Suprapubic skin (tissue), 4 donors: ENCODE measurements at regions not wholly inside any gene's neighbourhood (a gene's known extent, or its start where the extent isn't known, plus 50 kb on each side); places are given as distances from the start of the nearest gene placed in this dataset.
"Not testable (repeated sequence)": the region's sequence is repeated elsewhere in the genome, so short reads cannot be mapped to it uniquely, and the experiment has no call there.

ENCODE experiments used
- DNase-seq, 2 donors: peaks; one replicate each; pipeline ENCODE4 v3.0.0-alpha.2; 2019; ENCODE audit warnings: low spot score in 2 of 2
- H3K27ac ChIP-seq: fragments of 200-600 bp; sonication (generic); one replicate; pipeline ENCODE4 v1.5.1; 2019
- H3K27me3 ChIP-seq: fragments of 200-600 bp; sonication (generic); one replicate; pipeline ENCODE4 v1.5.1; 2019
- H3K36me3 ChIP-seq: fragments of 200-600 bp; sonication (generic); one replicate; pipeline ENCODE4 v1.5.1; 2019
- H3K4me1 ChIP-seq: fragments of 200-600 bp; sonication (generic); one replicate; pipeline ENCODE4 v1.5.1; 2019
- H3K4me3 ChIP-seq: fragments of 200-600 bp; sonication (generic); one replicate; pipeline ENCODE4 v1.5.1; 2019; ENCODE audit warnings: mild to moderate bottlenecking
- H3K9me3 ChIP-seq: fragments of 200-600 bp; sonication (generic); one replicate; pipeline ENCODE4 v1.5.1; 2019
- EP300 ChIP-seq: sonication (generic); formaldehyde crosslinking; IDR thresholded peaks from one replicate; pipeline ENCODE4 v1.6.1; 2017; ENCODE audit warnings: antibody characterized with exemption
- POLR2A ChIP-seq, 2 donors: fragments of 450-650 bp; IDR thresholded peaks; one replicate each; pipeline ENCODE4 v1.6.1; 2017; ENCODE audit warnings: antibody characterized with exemption in 2 of 2, mild to moderate bottlenecking in 2 of 2, moderate library complexity in 2 of 2
- POLR2AphosphoS5 ChIP-seq, 3 donors: sonication (generic); formaldehyde crosslinking; IDR thresholded peaks; one replicate each; pipeline ENCODE4 v1.6.1; 2017; ENCODE audit warnings: antibody characterized with exemption in 3 of 3
- WGBS: methylation state at CpG from one replicate; pipeline ENCODE4 v1.1.5; 2018; 5-methylcytosine and 5-hydroxymethylcytosine counted together
- TF ChIP-seq, protein P1 (sequence below), 2 donors: fragments of 200-600 bp in 1 of 2; fragments of 450-650 bp in 1 of 2; sonication (generic) in 1 of 2; IDR thresholded peaks; one replicate each; pipeline ENCODE4 v1.5.1; 2016 to 2019; ENCODE audit warnings: antibody characterized with exemption in 2 of 2, mild to moderate bottlenecking in 1 of 2, moderate library complexity in 1 of 2

- 40% methylated on average over 7 of the region's 7 CpGs for WGBS
- Histone ChIP-seq H3K27me3 (no peaks in the 10 kb centered on the region), H3K27ac (no peak overlapping the region), H3K9me3 (no peaks in the 10 kb centered on the region), H3K4me1 (no peaks in the 10 kb centered on the region), H3K4me3 (no peak overlapping the region), H3K36me3 (no peaks in the 10 kb centered on the region)
- TF ChIP-seq POLR2A (IDR thresholded peaks at IDR 0.05), result no peak
- TF ChIP-seq, protein P1, sequence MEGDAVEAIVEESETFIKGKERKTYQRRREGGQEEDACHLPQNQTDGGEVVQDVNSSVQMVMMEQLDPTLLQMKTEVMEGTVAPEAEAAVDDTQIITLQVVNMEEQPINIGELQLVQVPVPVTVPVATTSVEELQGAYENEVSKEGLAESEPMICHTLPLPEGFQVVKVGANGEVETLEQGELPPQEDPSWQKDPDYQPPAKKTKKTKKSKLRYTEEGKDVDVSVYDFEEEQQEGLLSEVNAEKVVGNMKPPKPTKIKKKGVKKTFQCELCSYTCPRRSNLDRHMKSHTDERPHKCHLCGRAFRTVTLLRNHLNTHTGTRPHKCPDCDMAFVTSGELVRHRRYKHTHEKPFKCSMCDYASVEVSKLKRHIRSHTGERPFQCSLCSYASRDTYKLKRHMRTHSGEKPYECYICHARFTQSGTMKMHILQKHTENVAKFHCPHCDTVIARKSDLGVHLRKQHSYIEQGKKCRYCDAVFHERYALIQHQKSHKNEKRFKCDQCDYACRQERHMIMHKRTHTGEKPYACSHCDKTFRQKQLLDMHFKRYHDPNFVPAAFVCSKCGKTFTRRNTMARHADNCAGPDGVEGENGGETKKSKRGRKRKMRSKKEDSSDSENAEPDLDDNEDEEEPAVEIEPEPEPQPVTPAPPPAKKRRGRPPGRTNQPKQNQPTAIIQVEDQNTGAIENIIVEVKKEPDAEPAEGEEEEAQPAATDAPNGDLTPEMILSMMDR (IDR thresholded peaks at IDR 0.05), result no peak
- no peak for TF ChIP-seq EP300
- no peak for TF ChIP-seq POLR2AphosphoS5 (IDR thresholded peaks at IDR 0.05)
- DNase-seq, result no peak
These were observed 107.9 kb upstream of the DLG1 start for GRCh38 chr3:197406266-197406665.

GRCh38 chr3:197404754-197405153 lies 106.3 kb upstream of the DLG1 start:
- no peaks in the 10 kb centered on the region for H3K9me3 ChIP-seq
- H3K36me3 ChIP-seq, result no peaks in the 10 kb centered on the region
- no peaks in the 10 kb centered on the region for H3K27me3 ChIP-seq
- no peak for DNase-seq
- no peak overlapping the region for H3K27ac ChIP-seq
- H3K4me3 ChIP-seq, result no peak overlapping the region
- 83% methylated on average over 7 of the region's 7 CpGs for WGBS
- no peaks in the 10 kb centered on the region for H3K4me1 ChIP-seq
- TF ChIP-seq POLR2A (IDR thresholded peaks at IDR 0.05), result no peak
- no peak for TF ChIP-seq EP300
- no peak for TF ChIP-seq POLR2AphosphoS5 (IDR thresholded peaks at IDR 0.05)
- TF ChIP-seq, protein P1 (IDR thresholded peaks at IDR 0.05), result no peak

GRCh38 chr3:197404030-197404429 lies 105.6 kb upstream of the DLG1 start:
- DNase-seq, result no peak
- 96% methylated on average over 12 of the region's 12 CpGs for WGBS
- H3K27me3 ChIP-seq, result no peaks in the 10 kb centered on the region
- H3K4me1 ChIP-seq, result no peaks in the 10 kb centered on the region
- no peaks in the 10 kb centered on the region for H3K9me3 ChIP-seq
- no peak overlapping the region for H3K27ac ChIP-seq
- H3K4me3 ChIP-seq, result no peak overlapping the region
- no peaks in the 10 kb centered on the region for H3K36me3 ChIP-seq
- TF ChIP-seq POLR2AphosphoS5 (IDR thresholded peaks at IDR 0.05) (no peak), EP300 (no peak), POLR2A (IDR thresholded peaks at IDR 0.05) (no peak)
- TF ChIP-seq, protein P1 (IDR thresholded peaks at IDR 0.05), result no peak

DNA sequence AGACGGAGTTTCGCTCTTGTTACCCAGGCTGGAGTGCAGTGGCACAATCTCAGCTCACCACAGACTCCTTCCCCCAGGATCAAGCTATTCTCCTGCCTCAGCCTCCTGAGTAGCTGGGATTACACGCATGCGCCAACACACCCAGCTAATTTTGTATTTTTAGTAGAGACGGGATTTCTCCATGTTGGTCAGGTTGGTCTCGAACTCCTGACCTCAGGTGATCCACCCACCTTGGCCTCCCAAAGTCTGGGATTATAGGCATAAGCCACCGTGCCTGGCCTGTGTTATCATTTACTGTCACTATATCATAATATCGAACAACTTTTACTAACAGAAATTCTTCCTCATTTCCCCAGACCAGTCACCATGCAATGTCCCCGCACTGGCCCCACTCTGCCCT lies 104.0 kb upstream of the DLG1 start:
- not testable (repeated sequence) for DNase-seq, H3K27me3 ChIP-seq, H3K4me1 ChIP-seq, H3K36me3 ChIP-seq, H3K4me3 ChIP-seq, H3K9me3 ChIP-seq, H3K27ac ChIP-seq
- WGBS, result 94% methylated on average over 9 of the region's 9 CpGs

DNA sequence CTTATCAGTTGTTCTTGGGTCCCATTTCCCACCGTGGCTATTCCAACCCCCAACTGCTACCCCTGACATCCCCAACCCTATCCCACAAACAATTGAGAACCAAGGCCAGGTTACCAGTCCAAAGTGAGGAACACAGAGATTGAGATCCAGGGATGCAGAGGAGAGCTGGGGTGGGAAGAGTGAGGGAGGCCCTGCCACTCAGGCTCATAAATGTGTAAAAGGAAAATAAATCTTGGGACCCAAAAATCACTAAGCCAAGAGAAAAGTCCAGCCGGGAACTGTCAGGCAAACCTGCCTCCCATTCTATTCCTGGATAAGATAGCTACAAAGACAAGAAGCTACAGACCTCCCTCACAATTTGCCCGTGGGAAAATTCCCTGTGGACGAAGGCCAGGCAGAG lies 101.1 kb upstream of the DLG1 start:
- no peak for TF ChIP-seq POLR2A (IDR thresholded peaks at IDR 0.05)
- TF ChIP-seq POLR2AphosphoS5 (IDR thresholded peaks at IDR 0.05), result no peak
- no peak for TF ChIP-seq EP300
- no peak overlapping the region for H3K27ac ChIP-seq
- DNase-seq, result no peak
- no peak overlapping the region for H3K4me3 ChIP-seq
- 67% methylated on average over 4 of the region's 4 CpGs for WGBS
- H3K36me3 ChIP-seq, result no peaks in the 10 kb centered on the region
- no peaks in the 10 kb centered on the region for H3K9me3 ChIP-seq
- peaks cover 10% of the 10 kb centered on the region for H3K4me1 ChIP-seq
- H3K27me3 ChIP-seq, result no peaks in the 10 kb centered on the region

DNA sequence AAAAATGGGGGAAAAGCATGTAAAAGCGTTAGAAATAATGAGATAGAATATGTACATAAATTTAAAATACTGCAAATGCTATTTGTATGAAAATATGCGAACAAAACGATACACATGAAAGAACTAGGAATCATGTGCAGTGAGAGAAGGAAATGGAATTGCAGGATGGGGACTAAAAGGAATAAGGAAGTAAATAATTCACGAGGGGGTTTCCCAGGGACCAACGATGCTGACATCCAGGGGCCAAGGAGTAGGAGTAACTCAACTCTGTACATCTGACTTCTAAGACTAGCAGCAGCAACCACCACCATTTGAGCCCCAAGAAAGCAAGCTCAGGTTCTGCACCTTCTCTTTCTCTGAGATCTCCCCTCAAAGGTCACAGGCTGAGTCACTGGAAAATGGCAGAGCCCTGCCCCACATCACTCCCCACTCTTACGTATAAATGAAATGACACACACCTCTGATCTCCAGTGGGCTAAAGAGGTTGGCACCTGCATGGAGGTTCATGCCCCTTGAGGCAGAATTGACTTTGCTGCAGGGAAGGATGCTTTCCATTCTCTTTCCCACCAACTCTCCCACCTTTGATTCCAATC lies 100.0 kb upstream of the DLG1 start:
- H3K36me3 ChIP-seq, result no peaks in the 10 kb centered on the region
- TF ChIP-seq, protein P1 (IDR thresholded peaks at IDR 0.05), result no peak
- TF ChIP-seq POLR2A (IDR thresholded peaks at IDR 0.05) (no peak), EP300 (no peak), POLR2AphosphoS5 (IDR thresholded peaks at IDR 0.05) (no peak)
- DNase-seq, result no peak
- no peaks in the 10 kb centered on the region for H3K27me3 ChIP-seq
- no peak overlapping the region for H3K27ac ChIP-seq
- H3K4me1 ChIP-seq, result peaks cover 15% of the 10 kb centered on the region
- no peaks in the 10 kb centered on the region for H3K9me3 ChIP-seq
- H3K4me3 ChIP-seq, result no peak overlapping the region
- WGBS, result 57% methylated on average over 6 of the region's 6 CpGs
